ENCODE measurements at regions not wholly inside any gene's neighbourhood (a gene's known extent, or its start where the extent isn't known, plus 50 kb on each side); places are given as distances from the start of the nearest gene placed in this dataset.

DNA sequence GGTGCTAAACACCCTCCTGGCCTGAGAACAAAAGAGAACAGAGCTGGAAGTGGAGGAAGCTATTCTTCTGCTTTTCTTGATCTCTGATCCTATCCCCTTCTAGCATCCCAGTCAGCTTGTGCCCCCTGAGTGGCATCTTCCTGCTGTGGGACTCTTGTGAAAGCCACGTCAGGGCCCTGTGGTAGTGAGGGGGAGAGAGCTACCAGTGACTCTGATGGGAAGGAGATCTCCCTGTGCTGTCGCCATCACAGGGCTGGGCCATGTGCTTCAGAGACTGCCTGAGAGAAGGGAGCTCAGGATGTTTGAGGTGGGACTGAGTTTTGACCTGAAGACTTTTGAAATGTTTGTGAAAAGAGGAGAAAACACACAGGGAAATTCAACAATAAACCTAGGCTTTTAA lies 107.6 kb upstream of the FUT8 start (continued):
- TF ChIP-seq, protein P1, sequence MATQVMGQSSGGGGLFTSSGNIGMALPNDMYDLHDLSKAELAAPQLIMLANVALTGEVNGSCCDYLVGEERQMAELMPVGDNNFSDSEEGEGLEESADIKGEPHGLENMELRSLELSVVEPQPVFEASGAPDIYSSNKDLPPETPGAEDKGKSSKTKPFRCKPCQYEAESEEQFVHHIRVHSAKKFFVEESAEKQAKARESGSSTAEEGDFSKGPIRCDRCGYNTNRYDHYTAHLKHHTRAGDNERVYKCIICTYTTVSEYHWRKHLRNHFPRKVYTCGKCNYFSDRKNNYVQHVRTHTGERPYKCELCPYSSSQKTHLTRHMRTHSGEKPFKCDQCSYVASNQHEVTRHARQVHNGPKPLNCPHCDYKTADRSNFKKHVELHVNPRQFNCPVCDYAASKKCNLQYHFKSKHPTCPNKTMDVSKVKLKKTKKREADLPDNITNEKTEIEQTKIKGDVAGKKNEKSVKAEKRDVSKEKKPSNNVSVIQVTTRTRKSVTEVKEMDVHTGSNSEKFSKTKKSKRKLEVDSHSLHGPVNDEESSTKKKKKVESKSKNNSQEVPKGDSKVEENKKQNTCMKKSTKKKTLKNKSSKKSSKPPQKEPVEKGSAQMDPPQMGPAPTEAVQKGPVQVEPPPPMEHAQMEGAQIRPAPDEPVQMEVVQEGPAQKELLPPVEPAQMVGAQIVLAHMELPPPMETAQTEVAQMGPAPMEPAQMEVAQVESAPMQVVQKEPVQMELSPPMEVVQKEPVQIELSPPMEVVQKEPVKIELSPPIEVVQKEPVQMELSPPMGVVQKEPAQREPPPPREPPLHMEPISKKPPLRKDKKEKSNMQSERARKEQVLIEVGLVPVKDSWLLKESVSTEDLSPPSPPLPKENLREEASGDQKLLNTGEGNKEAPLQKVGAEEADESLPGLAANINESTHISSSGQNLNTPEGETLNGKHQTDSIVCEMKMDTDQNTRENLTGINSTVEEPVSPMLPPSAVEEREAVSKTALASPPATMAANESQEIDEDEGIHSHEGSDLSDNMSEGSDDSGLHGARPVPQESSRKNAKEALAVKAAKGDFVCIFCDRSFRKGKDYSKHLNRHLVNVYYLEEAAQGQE (IDR thresholded peaks at IDR 0.05), result no peak
- TF ChIP-seq ZNF302 (CRISPR knock-in tag; IDR thresholded peaks at IDR 0.05), result no peak
- TF ChIP-seq RFX5 (IDR thresholded peaks at IDR 0.05), result no peak
- no peak for TF ChIP-seq HDAC2 (IDR thresholded peaks at IDR 0.05)
- no peak for TF ChIP-seq NR3C1 (IDR thresholded peaks at IDR 0.05)

DNA sequence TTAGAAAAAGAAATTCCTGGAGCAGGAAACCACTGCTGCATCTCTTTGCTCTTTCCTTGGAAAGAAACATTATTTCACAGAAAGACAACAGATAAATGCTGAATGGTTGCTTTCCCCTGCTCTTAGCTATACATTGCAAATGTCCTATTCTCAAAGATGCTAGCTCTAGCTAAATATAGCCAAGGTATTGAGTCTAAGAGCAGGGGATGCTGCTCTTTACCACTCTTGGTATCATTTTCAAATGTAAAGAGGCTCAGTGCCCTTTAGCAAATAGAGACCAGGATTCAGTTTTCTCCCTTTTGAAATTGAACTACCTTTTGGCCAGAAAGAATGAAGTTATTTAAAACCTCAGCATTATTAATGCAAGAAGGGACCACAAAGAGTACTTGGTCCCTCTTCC lies 104.0 kb upstream of the FUT8 start:
- ChIA-PET CTCF (interaction anchor here (0.7 kb wide), 1 partner anchor 98 kb away, joined by 5 read pairs; no protein-coding TSS in a partner anchor), POLR2A (no interaction called here)
- Histone ChIP-seq H3K4me2 (no peak overlapping the region), H3K9me3 (no peaks in the 10 kb centered on the region), H3K4me1 (peaks cover 1% of the 10 kb centered on the region; the same call in 1 of the 3 replicates), H3K4me3 (no peak overlapping the region), H3K27ac (no peak overlapping the region)
- TF ChIP-seq CBX8 (IDR thresholded peaks at IDR 0.05), result no peak
- TF ChIP-seq, protein P2, sequence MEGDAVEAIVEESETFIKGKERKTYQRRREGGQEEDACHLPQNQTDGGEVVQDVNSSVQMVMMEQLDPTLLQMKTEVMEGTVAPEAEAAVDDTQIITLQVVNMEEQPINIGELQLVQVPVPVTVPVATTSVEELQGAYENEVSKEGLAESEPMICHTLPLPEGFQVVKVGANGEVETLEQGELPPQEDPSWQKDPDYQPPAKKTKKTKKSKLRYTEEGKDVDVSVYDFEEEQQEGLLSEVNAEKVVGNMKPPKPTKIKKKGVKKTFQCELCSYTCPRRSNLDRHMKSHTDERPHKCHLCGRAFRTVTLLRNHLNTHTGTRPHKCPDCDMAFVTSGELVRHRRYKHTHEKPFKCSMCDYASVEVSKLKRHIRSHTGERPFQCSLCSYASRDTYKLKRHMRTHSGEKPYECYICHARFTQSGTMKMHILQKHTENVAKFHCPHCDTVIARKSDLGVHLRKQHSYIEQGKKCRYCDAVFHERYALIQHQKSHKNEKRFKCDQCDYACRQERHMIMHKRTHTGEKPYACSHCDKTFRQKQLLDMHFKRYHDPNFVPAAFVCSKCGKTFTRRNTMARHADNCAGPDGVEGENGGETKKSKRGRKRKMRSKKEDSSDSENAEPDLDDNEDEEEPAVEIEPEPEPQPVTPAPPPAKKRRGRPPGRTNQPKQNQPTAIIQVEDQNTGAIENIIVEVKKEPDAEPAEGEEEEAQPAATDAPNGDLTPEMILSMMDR (IDR thresholded peaks at IDR 0.05), result no peak
- no peak for TF ChIP-seq EHMT2 (IDR thresholded peaks at IDR 0.05; ENCODE audit: low read depth)
- TF ChIP-seq HOXB13 (CRISPR knock-in tag; IDR thresholded peaks at IDR 0.05; ENCODE audit: low read depth), result no peak
- ATAC-seq (no peak), DNase-seq (ENCODE audit: low read depth in 1 of 2, low spot score in 1 of 2) (no peak), FAIRE-seq (no peak)

DNA sequence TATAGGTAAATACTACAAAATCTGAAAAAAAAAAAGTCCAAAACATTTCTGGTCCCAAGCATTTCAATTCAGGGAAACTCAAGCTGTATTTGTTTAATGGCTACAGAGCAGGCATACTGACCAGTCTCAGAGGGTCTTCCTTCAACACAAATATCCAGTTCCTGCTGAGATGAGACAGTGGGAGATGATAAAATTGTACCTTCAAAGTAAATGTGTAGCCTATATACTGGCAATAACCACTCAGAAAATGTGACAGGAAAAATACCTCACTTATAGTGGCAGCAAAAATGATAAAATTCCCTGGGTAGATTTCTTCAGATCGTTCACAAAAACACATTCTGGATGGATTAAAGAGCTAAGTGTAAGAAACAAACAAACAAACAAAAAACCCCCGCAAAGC lies 102.0 kb upstream of the FUT8 start:
- ATAC-seq (no peak), DNase-seq (ENCODE audit: low read depth in 1 of 2, low spot score in 1 of 2) (no peak), FAIRE-seq (no peak)
- H3K4me2 ChIP-seq, result no peak overlapping the region
- H3K4me3 ChIP-seq, result no peak overlapping the region
- H3K27ac ChIP-seq, result no peak overlapping the region
- CTCF ChIA-PET, result interaction anchor here (0.6 to 1.0 kb wide), 4 partner anchors 8 to 574 kb away, joined by 3 to 4 read pairs (median 3); no protein-coding TSS in a partner anchor
- no peaks in the 10 kb centered on the region for H3K9me3 ChIP-seq
- POLR2A ChIA-PET, result no interaction called here
- 0 out of 3 replicates have a peak, but pooled peaks cover 6% of the 10 kb centered on the region for H3K4me1 ChIP-seq
- WGBS (ENCODE audit: missing lambda C conversion rate), result 61% methylated on average over 2 of the region's 2 CpGs
- TF ChIP-seq NR3C1 (IDR thresholded peaks at IDR 0.05) (no peak), BHLHE40 (IDR thresholded peaks at IDR 0.05; ENCODE audit: low read depth, low read length) (no peak), MYC (IDR thresholded peaks at IDR 0.05; ENCODE audit: borderline replicate concordance, low read length) (no peak), FOXS1 (CRISPR knock-in tag; IDR thresholded peaks at IDR 0.05) (no peak), HOXB5 (CRISPR knock-in tag; IDR thresholded peaks at IDR 0.05) (no peak), TP53 (CRISPR knock-in tag; IDR thresholded peaks at IDR 0.05) (no peak), SREBF2 (IDR thresholded peaks at IDR 0.05) (no peak), CHD2 (IDR thresholded peaks at IDR 0.05; ENCODE audit: low read length, partially characterized antibody) (no peak), RCOR1 (IDR thresholded peaks at IDR 0.05; ENCODE audit: low read depth, low read length) (no peak), ESRRA (IDR thresholded peaks at IDR 0.05; ENCODE audit: borderline replicate concordance, low read length) (no peak), JUNB (IDR thresholded peaks at IDR 0.05) (no peak), MAZ (IDR thresholded peaks at IDR 0.05; ENCODE audit: borderline replicate concordance, low read depth, low read length) (no peak), KDM5A (IDR thresholded peaks at IDR 0.05) (no peak), RNF2 (IDR thresholded peaks at IDR 0.05; ENCODE audit: borderline replicate concordance, low read depth) (no peak)
- TF ChIP-seq, protein P3, sequence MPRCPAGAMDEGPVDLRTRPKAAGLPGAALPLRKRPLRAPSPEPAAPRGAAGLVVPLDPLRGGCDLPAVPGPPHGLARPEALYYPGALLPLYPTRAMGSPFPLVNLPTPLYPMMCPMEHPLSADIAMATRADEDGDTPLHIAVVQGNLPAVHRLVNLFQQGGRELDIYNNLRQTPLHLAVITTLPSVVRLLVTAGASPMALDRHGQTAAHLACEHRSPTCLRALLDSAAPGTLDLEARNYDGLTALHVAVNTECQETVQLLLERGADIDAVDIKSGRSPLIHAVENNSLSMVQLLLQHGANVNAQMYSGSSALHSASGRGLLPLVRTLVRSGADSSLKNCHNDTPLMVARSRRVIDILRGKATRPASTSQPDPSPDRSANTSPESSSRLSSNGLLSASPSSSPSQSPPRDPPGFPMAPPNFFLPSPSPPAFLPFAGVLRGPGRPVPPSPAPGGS (IDR thresholded peaks at IDR 0.05), result no peak
- TF ChIP-seq, protein P4, sequence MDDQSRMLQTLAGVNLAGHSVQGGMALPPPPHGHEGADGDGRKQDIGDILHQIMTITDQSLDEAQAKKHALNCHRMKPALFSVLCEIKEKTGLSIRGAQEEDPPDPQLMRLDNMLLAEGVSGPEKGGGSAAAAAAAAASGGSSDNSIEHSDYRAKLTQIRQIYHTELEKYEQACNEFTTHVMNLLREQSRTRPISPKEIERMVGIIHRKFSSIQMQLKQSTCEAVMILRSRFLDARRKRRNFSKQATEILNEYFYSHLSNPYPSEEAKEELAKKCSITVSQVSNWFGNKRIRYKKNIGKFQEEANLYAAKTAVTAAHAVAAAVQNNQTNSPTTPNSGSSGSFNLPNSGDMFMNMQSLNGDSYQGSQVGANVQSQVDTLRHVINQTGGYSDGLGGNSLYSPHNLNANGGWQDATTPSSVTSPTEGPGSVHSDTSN (IDR thresholded peaks at IDR 0.05), result no peak
- TF ChIP-seq, protein P5, sequence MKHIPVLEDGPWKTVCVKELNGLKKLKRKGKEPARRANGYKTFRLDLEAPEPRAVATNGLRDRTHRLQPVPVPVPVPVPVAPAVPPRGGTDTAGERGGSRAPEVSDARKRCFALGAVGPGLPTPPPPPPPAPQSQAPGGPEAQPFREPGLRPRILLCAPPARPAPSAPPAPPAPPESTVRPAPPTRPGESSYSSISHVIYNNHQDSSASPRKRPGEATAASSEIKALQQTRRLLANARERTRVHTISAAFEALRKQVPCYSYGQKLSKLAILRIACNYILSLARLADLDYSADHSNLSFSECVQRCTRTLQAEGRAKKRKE (CRISPR knock-in tag; IDR thresholded peaks at IDR 0.05; ENCODE audit: low read depth), result no peak
- TF ChIP-seq, protein P6, sequence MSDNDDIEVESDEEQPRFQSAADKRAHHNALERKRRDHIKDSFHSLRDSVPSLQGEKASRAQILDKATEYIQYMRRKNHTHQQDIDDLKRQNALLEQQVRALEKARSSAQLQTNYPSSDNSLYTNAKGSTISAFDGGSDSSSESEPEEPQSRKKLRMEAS (IDR thresholded peaks at IDR 0.05), result no peak
- TF ChIP-seq, protein P7, sequence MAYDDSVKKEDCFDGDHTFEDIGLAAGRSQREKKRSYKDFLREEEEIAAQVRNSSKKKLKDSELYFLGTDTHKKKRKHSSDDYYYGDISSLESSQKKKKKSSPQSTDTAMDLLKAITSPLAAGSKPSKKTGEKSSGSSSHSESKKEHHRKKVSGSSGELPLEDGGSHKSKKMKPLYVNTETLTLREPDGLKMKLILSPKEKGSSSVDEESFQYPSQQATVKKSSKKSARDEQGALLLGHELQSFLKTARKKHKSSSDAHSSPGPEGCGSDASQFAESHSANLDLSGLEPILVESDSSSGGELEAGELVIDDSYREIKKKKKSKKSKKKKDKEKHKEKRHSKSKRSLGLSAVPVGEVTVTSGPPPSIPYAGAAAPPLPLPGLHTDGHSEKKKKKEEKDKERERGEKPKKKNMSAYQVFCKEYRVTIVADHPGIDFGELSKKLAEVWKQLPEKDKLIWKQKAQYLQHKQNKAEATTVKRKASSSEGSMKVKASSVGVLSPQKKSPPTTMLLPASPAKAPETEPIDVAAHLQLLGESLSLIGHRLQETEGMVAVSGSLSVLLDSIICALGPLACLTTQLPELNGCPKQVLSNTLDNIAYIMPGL (CRISPR knock-in tag; IDR thresholded peaks at IDR 0.05; ENCODE audit: borderline replicate concordance), result no peak

Data from A549 (cell line).